ENCODE measurements at regions not wholly inside any gene's neighbourhood (a gene's known extent, or its start where the extent isn't known, plus 50 kb on each side); places are given as distances from the start of the nearest gene placed in this dataset.

DNA sequence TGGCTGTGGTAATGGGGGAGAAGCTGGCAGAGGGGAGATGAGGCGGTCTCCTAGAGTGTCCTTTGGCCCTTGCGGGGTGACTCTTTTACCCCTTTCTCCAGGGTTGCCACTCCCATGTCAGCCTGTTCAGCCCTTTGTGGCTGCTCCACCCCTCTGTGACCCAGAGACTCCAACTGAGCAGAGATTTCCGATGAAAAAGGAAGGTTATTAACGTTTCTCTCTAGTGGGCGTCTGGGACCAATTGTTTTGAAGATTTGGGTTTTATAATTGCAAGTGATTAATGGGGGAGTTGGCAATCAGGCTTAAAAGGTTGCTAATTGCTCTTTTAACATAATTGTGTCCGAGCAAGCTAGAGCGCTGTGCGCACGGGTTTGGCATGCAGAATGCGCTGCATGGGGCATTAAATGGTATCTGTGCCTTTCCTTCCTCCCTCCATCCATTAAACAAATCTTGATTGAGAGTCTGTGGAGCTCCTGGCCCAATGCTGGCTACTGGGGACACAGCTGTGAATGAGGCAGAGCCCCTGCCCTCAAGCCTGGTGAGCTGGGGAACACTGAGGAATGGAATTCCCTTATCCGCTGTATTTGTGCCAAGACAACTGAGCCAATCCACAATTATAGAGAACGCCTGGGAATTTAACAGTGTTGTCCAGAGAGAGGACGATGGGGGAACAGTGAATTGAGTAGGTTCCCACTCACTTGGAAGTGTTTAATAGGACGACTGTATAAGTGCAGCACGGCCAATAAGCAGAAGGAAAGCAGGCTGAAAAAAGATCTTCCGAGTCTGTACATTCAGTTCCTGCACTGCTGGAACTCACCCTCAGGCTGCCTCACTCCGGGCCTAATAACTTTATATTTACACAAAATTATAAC, 295.9 kb downstream of the MIAT start:
- Histone ChIP-seq H4K91ac (ENCODE audit: insufficient read length, low read depth, low read length) (no peak overlapping the region), H3T11ph (ENCODE audit: low read length) (no peak overlapping the region), H3K79me1 (ENCODE audit: insufficient read depth, low read depth, low read length, poor library complexity, severe bottlenecking) (no peaks in the 10 kb centered on the region), H4K20me1 (ENCODE audit: control insufficient read depth, insufficient read depth, insufficient read length) (no peaks in the 10 kb centered on the region), H3K79me2 (ENCODE audit: insufficient read depth, low read length) (no peaks in the 10 kb centered on the region), H3K9me3 (ENCODE audit: control insufficient read depth, low read depth, low read length) (no peaks in the 10 kb centered on the region), H4K5ac (ENCODE audit: insufficient read length, low read depth, low read length) (no peak overlapping the region), H3K23me2 (ENCODE audit: insufficient read length, low read depth, low read length, poor library complexity, severe bottlenecking) (no peaks in the 10 kb centered on the region), H4K8ac (replicated peaks; ENCODE audit: insufficient read length, low read depth, low read length) (no peak overlapping the region), H3K18ac (ENCODE audit: insufficient read length, low read depth, low read length) (no peak overlapping the region), H2BK5ac (ENCODE audit: insufficient read length, low read length) (no peak overlapping the region), H3K27me3 (ENCODE audit: insufficient read depth, low read length) (no peaks in the 10 kb centered on the region; the same call in 1 of the 2 replicates), H2BK20ac (ENCODE audit: low read depth, low read length, poor library complexity, severe bottlenecking) (no peak overlapping the region), H3K9ac (ENCODE audit: extremely low read depth, insufficient read length, low read length) (no peak overlapping the region), H3K4me1 (ENCODE audit: insufficient read depth, low read length) (peaks cover 13% of the 10 kb centered on the region), H2AFZ (ENCODE audit: low read length) (no peak overlapping the region), H2BK12ac (ENCODE audit: insufficient read length, low read depth, low read length) (no peak overlapping the region), H3K23ac (ENCODE audit: insufficient read length, low read depth, low read length) (no peak overlapping the region), H3K4me2 (ENCODE audit: insufficient read depth, insufficient read length, low read length) (peak overlapping the region; percentile 58), H3K56ac (ENCODE audit: insufficient read length, low read depth, low read length) (no peak overlapping the region), H3K4ac (ENCODE audit: low read depth, low read length) (no peak overlapping the region), H2BK15ac (ENCODE audit: low read depth, low read length) (no peak overlapping the region), H3K14ac (ENCODE audit: insufficient read depth, low read length) (no peak overlapping the region), H2AK5ac (ENCODE audit: insufficient read length, low read length) (no peak overlapping the region), H3K27ac (ENCODE audit: insufficient read length, low read depth, low read length) (no peak overlapping the region), H2BK120ac (ENCODE audit: low read depth, low read length, poor library complexity, severe bottlenecking) (no peak overlapping the region)
- no peak for TF ChIP-seq CTCF (conservative IDR thresholded peaks at IDR 0.05)
- Mint-ChIP-seq H3K27me3 (ENCODE audit: low read depth) (peaks cover 49% of the 10 kb centered on the region), H3K4me3 (peak overlapping the region; percentile 14 to 74; a peak in 4 of 5 replicates), H3K9me3 (no peaks in the 10 kb centered on the region; a peak in 1 of 5 replicates), H3K4me1 (peaks cover 52 to 63% of the 10 kb centered on the region in 2 experiments), H3K27ac (peak overlapping the region in 2 of 3 experiments; percentile 63 to 96; a peak in 6 of 7 replicates), H3K36me3 (ENCODE audit: insufficient read depth in 1 of 3, low read depth in 3 of 3) (no peaks in the 10 kb centered on the region)
- WGBS (ENCODE audit: extremely low coverage, insufficient read length, low lambda C conversion rate): no CpG with 5 or more reads among the region's 17 CpGs
- peak; percentile 53 for DNase-seq
